ENCODE measurements at regions not wholly inside any gene's neighbourhood (a gene's known extent, or its start where the extent isn't known, plus 50 kb on each side); places are given as distances from the start of the nearest gene placed in this dataset.

- TF ChIP-seq, protein P1, sequence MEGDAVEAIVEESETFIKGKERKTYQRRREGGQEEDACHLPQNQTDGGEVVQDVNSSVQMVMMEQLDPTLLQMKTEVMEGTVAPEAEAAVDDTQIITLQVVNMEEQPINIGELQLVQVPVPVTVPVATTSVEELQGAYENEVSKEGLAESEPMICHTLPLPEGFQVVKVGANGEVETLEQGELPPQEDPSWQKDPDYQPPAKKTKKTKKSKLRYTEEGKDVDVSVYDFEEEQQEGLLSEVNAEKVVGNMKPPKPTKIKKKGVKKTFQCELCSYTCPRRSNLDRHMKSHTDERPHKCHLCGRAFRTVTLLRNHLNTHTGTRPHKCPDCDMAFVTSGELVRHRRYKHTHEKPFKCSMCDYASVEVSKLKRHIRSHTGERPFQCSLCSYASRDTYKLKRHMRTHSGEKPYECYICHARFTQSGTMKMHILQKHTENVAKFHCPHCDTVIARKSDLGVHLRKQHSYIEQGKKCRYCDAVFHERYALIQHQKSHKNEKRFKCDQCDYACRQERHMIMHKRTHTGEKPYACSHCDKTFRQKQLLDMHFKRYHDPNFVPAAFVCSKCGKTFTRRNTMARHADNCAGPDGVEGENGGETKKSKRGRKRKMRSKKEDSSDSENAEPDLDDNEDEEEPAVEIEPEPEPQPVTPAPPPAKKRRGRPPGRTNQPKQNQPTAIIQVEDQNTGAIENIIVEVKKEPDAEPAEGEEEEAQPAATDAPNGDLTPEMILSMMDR (IDR thresholded peaks at IDR 0.05; ENCODE audit: insufficient read depth, low read length, poor library complexity, severe bottlenecking), result no peak
- TF ChIP-seq EZH2phosphoT487 (conservative IDR thresholded peaks at IDR 0.05; ENCODE audit: low read length), result no peak
These were observed 639.1 kb upstream of the SETBP1 start for GRCh38 chr18:44041553-44041952.

All from SU-DHL-6 (cell line).